ENCODE measurements at regions not wholly inside any gene's neighbourhood (a gene's known extent, or its start where the extent isn't known, plus 50 kb on each side); places are given as distances from the start of the nearest gene placed in this dataset.

DNA sequence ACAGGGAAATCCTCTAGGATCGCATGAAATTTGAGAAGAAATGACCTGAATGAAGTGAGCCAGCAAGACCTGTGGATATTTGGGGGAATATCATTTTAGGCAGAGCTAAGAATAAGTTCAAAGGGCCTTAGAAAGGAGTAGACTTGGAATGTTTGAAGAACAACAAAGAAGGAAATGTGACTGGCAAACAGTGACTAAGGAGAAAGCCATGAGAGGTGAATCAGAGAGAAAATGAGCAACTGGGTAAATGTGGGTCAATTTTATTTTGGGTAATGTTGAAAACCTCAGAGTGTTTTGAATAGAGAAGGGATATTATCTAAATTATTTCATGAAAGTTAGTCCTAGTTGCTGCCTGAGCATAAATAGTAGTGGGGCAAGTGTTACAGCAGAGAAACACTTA, 672.8 kb downstream of the LMO4 start:
- TF ChIP-seq POLR2AphosphoS5 (IDR thresholded peaks at IDR 0.05; ENCODE audit: low read depth, low read length) (no peak), SPI1 (IDR thresholded peaks at IDR 0.05; ENCODE audit: low read depth, low read length) (no peak), POLR2A (IDR thresholded peaks at IDR 0.05; ENCODE audit: low read depth, low read length) (no peak), TAF1 (IDR thresholded peaks at IDR 0.05; ENCODE audit: low read depth, low read length) (no peak), POU2F2 (IDR thresholded peaks at IDR 0.05; ENCODE audit: low read depth, low read length) (no peak)
